ENCODE measurements at regions not wholly inside any gene's neighbourhood (a gene's known extent, or its start where the extent isn't known, plus 50 kb on each side); places are given as distances from the start of the nearest gene placed in this dataset.

GRCh38 chr16:87231911-87232310, 85.3 kb downstream of the C16orf95 start:
- no TSS peak for BruUV-seq (replicated peaks)
- no peak for DNase-seq (ENCODE audit: low spot score)

GRCh38 chr16:87233928-87234327, 83.3 kb downstream of the C16orf95 start:
- peak; percentile 4 for DNase-seq (ENCODE audit: low spot score)
- Histone ChIP-seq H4K20me1 (ENCODE audit: insufficient read depth, low read length) (no peaks in the 10 kb centered on the region), H3K4me3 (ENCODE audit: low read depth, low read length, poor library complexity, severe bottlenecking) (no peak overlapping the region), H3K9me3 (ENCODE audit: low read length) (no peaks in the 10 kb centered on the region), H3K27ac (ENCODE audit: low read depth, low read length, poor library complexity, severe bottlenecking) (no peak overlapping the region), H3K79me2 (ENCODE audit: insufficient read depth, low read depth, low read length) (no peaks in the 10 kb centered on the region), H3K9me2 (ENCODE audit: insufficient read depth, low read length) (no peaks in the 10 kb centered on the region), H3K4me1 (ENCODE audit: insufficient read depth, low read length, poor library complexity, severe bottlenecking) (peaks cover 3% of the 10 kb centered on the region), H3K4me2 (ENCODE audit: low read length) (no peak overlapping the region), H3K36me3 (ENCODE audit: insufficient read depth, low read length) (no peaks in the 10 kb centered on the region), H2AFZ (ENCODE audit: low read length) (no peak overlapping the region)
- TF ChIP-seq EZH2phosphoT487 (IDR thresholded peaks at IDR 0.05; ENCODE audit: borderline replicate concordance, low read depth, low read length): no peak
- TF ChIP-seq, protein P1, sequence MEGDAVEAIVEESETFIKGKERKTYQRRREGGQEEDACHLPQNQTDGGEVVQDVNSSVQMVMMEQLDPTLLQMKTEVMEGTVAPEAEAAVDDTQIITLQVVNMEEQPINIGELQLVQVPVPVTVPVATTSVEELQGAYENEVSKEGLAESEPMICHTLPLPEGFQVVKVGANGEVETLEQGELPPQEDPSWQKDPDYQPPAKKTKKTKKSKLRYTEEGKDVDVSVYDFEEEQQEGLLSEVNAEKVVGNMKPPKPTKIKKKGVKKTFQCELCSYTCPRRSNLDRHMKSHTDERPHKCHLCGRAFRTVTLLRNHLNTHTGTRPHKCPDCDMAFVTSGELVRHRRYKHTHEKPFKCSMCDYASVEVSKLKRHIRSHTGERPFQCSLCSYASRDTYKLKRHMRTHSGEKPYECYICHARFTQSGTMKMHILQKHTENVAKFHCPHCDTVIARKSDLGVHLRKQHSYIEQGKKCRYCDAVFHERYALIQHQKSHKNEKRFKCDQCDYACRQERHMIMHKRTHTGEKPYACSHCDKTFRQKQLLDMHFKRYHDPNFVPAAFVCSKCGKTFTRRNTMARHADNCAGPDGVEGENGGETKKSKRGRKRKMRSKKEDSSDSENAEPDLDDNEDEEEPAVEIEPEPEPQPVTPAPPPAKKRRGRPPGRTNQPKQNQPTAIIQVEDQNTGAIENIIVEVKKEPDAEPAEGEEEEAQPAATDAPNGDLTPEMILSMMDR (conservative IDR thresholded peaks at IDR 0.05; ENCODE audit: low read length): no peak; the same call in 1 of the 2 replicates
- ChIA-PET CTCF (ENCODE audit: unreplicated experiment) (no interaction called here), POLR2A (no interaction called here)
- intact Hi-C loops (cut with micrococcal nuclease; ENCODE audit: unreplicated experiment): no loop called here
- BruUV-seq (replicated peaks): no TSS peak

More at GRCh38 chr16:87231911-87232310, 85.3 kb downstream of the C16orf95 start:
- no peak overlapping the region for H2AFZ ChIP-seq (ENCODE audit: low read length)
- H3K36me3 ChIP-seq (ENCODE audit: insufficient read depth, low read length): no peaks in the 10 kb centered on the region
- H4K20me1 ChIP-seq (ENCODE audit: insufficient read depth, low read length): no peaks in the 10 kb centered on the region
- no peaks in the 10 kb centered on the region for H3K9me3 ChIP-seq (ENCODE audit: low read length)
- intact Hi-C loops (cut with micrococcal nuclease; ENCODE audit: unreplicated experiment): no loop called here
- no peak overlapping the region for H3K4me3 ChIP-seq (ENCODE audit: low read depth, low read length, poor library complexity, severe bottlenecking)
- no peaks in the 10 kb centered on the region for H3K9me2 ChIP-seq (ENCODE audit: insufficient read depth, low read length)
- ChIA-PET POLR2A (no interaction called here), CTCF (ENCODE audit: unreplicated experiment) (no interaction called here)
- H3K79me2 ChIP-seq (ENCODE audit: insufficient read depth, low read depth, low read length): no peaks in the 10 kb centered on the region
- no peak overlapping the region for H3K27ac ChIP-seq (ENCODE audit: low read depth, low read length, poor library complexity, severe bottlenecking)
- TF ChIP-seq, protein P1 (conservative IDR thresholded peaks at IDR 0.05; ENCODE audit: low read length): no peak
- no peak for TF ChIP-seq EZH2phosphoT487 (IDR thresholded peaks at IDR 0.05; ENCODE audit: borderline replicate concordance, low read depth, low read length)
- peaks cover 3% of the 10 kb centered on the region for H3K4me1 ChIP-seq (ENCODE audit: insufficient read depth, low read length, poor library complexity, severe bottlenecking)
- H3K4me2 ChIP-seq (ENCODE audit: low read length): no peak overlapping the region

DNA sequence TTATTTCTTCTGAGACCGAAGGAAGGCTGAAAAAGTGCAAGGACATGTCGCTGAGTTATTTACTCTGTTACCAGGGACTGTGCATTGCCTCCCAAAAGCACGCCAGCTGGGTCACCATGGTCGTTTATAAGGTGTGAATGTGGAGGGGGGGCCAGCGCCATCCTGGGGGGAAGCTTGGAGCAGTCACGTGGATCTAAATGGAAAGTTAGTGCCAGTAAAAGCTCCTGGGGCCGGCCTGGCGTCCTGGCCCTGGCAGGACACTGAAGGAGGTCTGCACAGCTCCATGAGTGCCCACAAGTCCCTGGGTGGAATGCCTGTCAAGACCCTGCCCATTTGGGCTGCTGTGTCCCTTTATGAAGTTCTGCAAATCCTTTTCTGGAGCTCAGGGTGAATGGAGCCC, 82.6 kb downstream of the C16orf95 start:
- H3K79me2 ChIP-seq (ENCODE audit: insufficient read depth, low read depth, low read length): no peaks in the 10 kb centered on the region
- H3K4me2 ChIP-seq (ENCODE audit: low read length): no peak overlapping the region
- no peaks in the 10 kb centered on the region for H3K9me3 ChIP-seq (ENCODE audit: low read length)
- DNase-seq (ENCODE audit: low spot score): no peak
- H3K36me3 ChIP-seq (ENCODE audit: insufficient read depth, low read length): no peaks in the 10 kb centered on the region
- no peak overlapping the region for H2AFZ ChIP-seq (ENCODE audit: low read length)
- H3K27ac ChIP-seq (ENCODE audit: low read depth, low read length, poor library complexity, severe bottlenecking): no peak overlapping the region
- no peaks in the 10 kb centered on the region for H4K20me1 ChIP-seq (ENCODE audit: insufficient read depth, low read length)
- H3K4me3 ChIP-seq (ENCODE audit: low read depth, low read length, poor library complexity, severe bottlenecking): no peak overlapping the region
- CTCF ChIA-PET (ENCODE audit: unreplicated experiment): no interaction called here
- H3K9me2 ChIP-seq (ENCODE audit: insufficient read depth, low read length): no peaks in the 10 kb centered on the region
- H3K4me1 ChIP-seq (ENCODE audit: insufficient read depth, low read length, poor library complexity, severe bottlenecking): peaks cover 3% of the 10 kb centered on the region
- no peak for TF ChIP-seq EZH2phosphoT487 (IDR thresholded peaks at IDR 0.05; ENCODE audit: borderline replicate concordance, low read depth, low read length)
- TF ChIP-seq, protein P1 (conservative IDR thresholded peaks at IDR 0.05; ENCODE audit: low read length): no peak
- BruUV-seq (replicated peaks): no TSS peak
- POLR2A ChIA-PET: no interaction called here
- intact Hi-C loops (cut with micrococcal nuclease; ENCODE audit: unreplicated experiment): no loop called here

Data from OCI-LY7 (cell line).